HepG2 (cell line): ENCODE measurements at regions not wholly inside any gene's neighbourhood (a gene's known extent, or its start where the extent isn't known, plus 50 kb on each side); places are given as distances from the start of the nearest gene placed in this dataset.

Source experiments
- ATAC-seq: fragments of 200-7000 bp; cut with Tn5 transposase; 3 replicates; pipeline ENCODE4 v1.9.1; 2020; ENCODE audit warnings: mild to moderate bottlenecking, moderate library complexity
- BruUV-seq: library from RNA; stranded (reverse); fragments of 400-500 nt; replicated peaks from 2 replicates; lab custom pipeline; 2021; lab: Mats Ljungman, UMichigan
- CTCF ChIA-PET: fragments of 300-600 bp; formaldehyde crosslinking; extraction: SDS; loops from one replicate; lab custom pipeline; 2021; ENCODE audit warnings: low total read pairs, inconsistent platforms, low intra/inter-chr PET ratio; lab: Yijun Ruan, JAX
- POLR2A ChIA-PET: fragments of 350-600 bp; sonication (Branson Sonifier 250); formaldehyde crosslinking; loops from one replicate; lab custom pipeline; 2020; ENCODE audit warnings: antibody characterized with exemption, inconsistent platforms; lab: Yijun Ruan, JAX
- DNase-seq: peaks from one replicate; pipeline ENCODE4 v3.0.0-alpha.2; 2015; ENCODE audit warnings: low spot score
- FAIRE-seq: peaks from 3 replicates; lab custom pipeline; 2011; peaks lifted over from hg19 to GRCh38; lab: Jason Lieb, UNC
- H2AFZ ChIP-seq: one replicate; pipeline ENCODE4 v1.6.1; 2011; ENCODE audit warnings: low read length, inconsistent platforms
- H3K27ac ChIP-seq: fragments of 300-600 bp; 3 replicates; pipeline ENCODE4 v1.8.0; 2011; ENCODE audit warnings: mixed run types, mild to moderate bottlenecking, mixed read lengths, low read length, inconsistent platforms; ENCODE audit not compliant: insufficient read depth; ENCODE audit errors: extremely low read length
- H3K27me3 ChIP-seq, 2 experiments: fragments of 200-600 bp in 1 of 2; 2 replicates in 1 of 2; 3 replicates in 1 of 2; pipeline versions ENCODE4 v1.6.0 to v1.8.0; 2011; ENCODE audit warnings: low read length in 2 of 2, mild to moderate bottlenecking in 2 of 2, moderate library complexity in 2 of 2, inconsistent platforms in 1 of 2; ENCODE audit not compliant: insufficient read depth in 2 of 2, control insufficient read depth in 1 of 2
- H3K36me3 ChIP-seq, 2 experiments: fragments of 200-600 bp in 1 of 2; replicated peaks in 1 of 2; 2 replicates in 1 of 2; 3 replicates in 1 of 2; pipeline versions ENCODE4 v1.5.1 to v1.8.0; 2011; ENCODE audit warnings: low read length in 2 of 2, inconsistent platforms in 1 of 2; ENCODE audit not compliant: insufficient read depth in 2 of 2, control insufficient read depth in 1 of 2
- H3K4me1 ChIP-seq: 2 replicates; pipeline ENCODE4 v1.5.1; 2012; ENCODE audit warnings: low read length, inconsistent platforms; ENCODE audit not compliant: insufficient read depth
- H3K4me2 ChIP-seq: 2 replicates; pipeline ENCODE4 v1.6.0; 2011; ENCODE audit warnings: low read depth, low read length, inconsistent platforms
- H3K4me3 ChIP-seq, 3 experiments: fragments of 200-600 bp in 1 of 3; sonication (generic), shearing (Covaris generic) in 1 of 3; replicated peaks in 1 of 3; 2 replicates each; pipeline ENCODE4 v1.5.1; 2011 to 2016; ENCODE audit warnings: low read length in 3 of 3, inconsistent platforms in 2 of 3, low read depth in 2 of 3, mild to moderate bottlenecking in 2 of 3, control low read depth in 1 of 3, mixed read lengths in 1 of 3; ENCODE audit not compliant: insufficient read depth in 1 of 3
- H3K79me2 ChIP-seq: one replicate; pipeline ENCODE4 v1.6.1; 2011; ENCODE audit warnings: low read length, inconsistent platforms; ENCODE audit not compliant: insufficient read depth
- H3K9ac ChIP-seq: 2 replicates; pipeline ENCODE4 v1.6.0; 2011; ENCODE audit warnings: mild to moderate bottlenecking, low read depth, low read length, inconsistent platforms; ENCODE audit not compliant: insufficient read depth
- H3K9me3 ChIP-seq: 2 replicates; pipeline ENCODE4 v1.5.1; 2012; ENCODE audit warnings: mild to moderate bottlenecking, low read length
- H4K20me1 ChIP-seq: 2 replicates; pipeline ENCODE4 v1.6.0; 2011; ENCODE audit warnings: inconsistent platforms, mild to moderate bottlenecking, low read length, moderate library complexity; ENCODE audit not compliant: insufficient read depth
- ADNP ChIP-seq: sonication (generic); formaldehyde crosslinking; IDR thresholded peaks from 2 replicates; pipeline ENCODE4 v1.4.0; 2020; ENCODE audit warnings: missing genetic modification reagents
- ESRRA ChIP-seq: sonication (generic); formaldehyde crosslinking; IDR thresholded peaks from 2 replicates; pipeline ENCODE4 v1.5.1; 2020; ENCODE audit warnings: mild to moderate bottlenecking, low read depth, missing genetic modification reagents
- HIC2 ChIP-seq: sonication (generic); formaldehyde crosslinking; IDR thresholded peaks from 2 replicates; pipeline ENCODE4 v1.9.0; 2022; ENCODE audit warnings: low read depth, missing genetic modification reagents
- NR2F2 ChIP-seq: IDR thresholded peaks from 2 replicates; pipeline ENCODE4 v1.6.1; 2012; ENCODE audit warnings: low read depth, inconsistent platforms, borderline replicate concordance
- SMAD1 ChIP-seq: sonication (generic); formaldehyde crosslinking; IDR thresholded peaks from 2 replicates; pipeline ENCODE4 v1.4.0; 2020; ENCODE audit warnings: missing genetic modification reagents, low read depth, mild to moderate bottlenecking, borderline replicate concordance
- ZFY ChIP-seq: sonication (generic); formaldehyde crosslinking; IDR thresholded peaks from 2 replicates; pipeline ENCODE4 v1.4.0; 2020; ENCODE audit warnings: missing genetic modification reagents
- ZNF12 ChIP-seq: sonication (generic); formaldehyde crosslinking; IDR thresholded peaks from 2 replicates; pipeline ENCODE4 v1.5.0; 2020; ENCODE audit warnings: missing genetic modification reagents
- ZNF317 ChIP-seq: sonication (generic); formaldehyde crosslinking; IDR thresholded peaks from 2 replicates; pipeline ENCODE4 v1.5.0; 2020; ENCODE audit warnings: mild to moderate bottlenecking, missing genetic modification reagents
- ZNF564 ChIP-seq: sonication (generic); formaldehyde crosslinking; IDR thresholded peaks from 2 replicates; pipeline ENCODE4 v1.8.1; 2023; ENCODE audit warnings: mild to moderate bottlenecking, missing genetic modification reagents
- WGBS: methylation state at CpG from one replicate; pipeline ENCODE4 v1.1.6; 2017; ENCODE audit warnings: low lambda C conversion rate; 5-methylcytosine and 5-hydroxymethylcytosine counted together
- in situ Hi-C: cut with HindIII; loops from 2 replicates; pipeline ENCODE4 v1.10.0; 2017; ENCODE audit warnings: low pct_unique_long_range_greater_than_20kb; ENCODE audit not compliant: extremely low pct_ligation_motif_present
- intact Hi-C: fragments of 100-400 bp; cut with micrococcal nuclease; formaldehyde crosslinking; loops from one replicate; pipeline ENCODE4 v1.10.0; 2022; ENCODE audit not compliant: unreplicated experiment
- TF ChIP-seq, protein P1 (sequence below): sonication (generic); formaldehyde crosslinking; IDR thresholded peaks from 2 replicates; pipeline ENCODE4 v1.4.0; 2020; ENCODE audit warnings: mild to moderate bottlenecking, missing genetic modification reagents

DNA sequence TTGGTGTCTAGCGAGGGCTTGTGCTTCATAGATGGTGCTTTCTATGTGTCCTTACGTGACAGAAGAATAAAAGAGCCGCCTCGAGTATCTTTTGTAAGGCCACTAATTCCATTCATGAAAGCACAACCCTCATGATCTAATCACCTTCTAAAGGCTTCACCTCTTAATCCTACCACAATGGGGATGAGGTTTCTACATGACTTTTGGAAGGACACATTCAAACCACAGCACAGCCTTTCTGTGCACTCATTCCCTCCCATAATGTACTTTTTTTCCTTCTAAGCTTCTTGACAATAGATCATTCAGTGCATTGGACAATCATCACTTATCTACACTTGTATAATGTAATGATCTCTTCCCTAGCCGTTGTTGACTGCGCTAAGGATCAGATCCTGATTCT, 774.8 kb downstream of the BRINP1 start:
- Histone ChIP-seq H3K9me3 (peaks cover 86% of the 10 kb centered on the region), H3K27me3 (no peaks in the 10 kb centered on the region), H3K36me3 (no peaks in the 10 kb centered on the region), H4K20me1 (no peaks in the 10 kb centered on the region), H3K4me1 (no peaks in the 10 kb centered on the region), H3K9ac (no peak overlapping the region), H2AFZ (no peak overlapping the region), H3K79me2 (no peaks in the 10 kb centered on the region), H3K4me2 (no peak overlapping the region), H3K4me3 (no peak overlapping the region), H3K27ac (no peak overlapping the region)
- no peak for ATAC-seq
- BruUV-seq: no TSS peak
- ChIA-PET CTCF (no interaction called here), POLR2A (no interaction called here)
- WGBS: 20% methylated on average over 6 of the region's 6 CpGs
- no peak for FAIRE-seq
- intact Hi-C loops (no loop called here), in situ Hi-C loops (no loop called here)
- DNase-seq: no peak
- TF ChIP-seq HIC2 (CRISPR knock-in tag) (no peak), SMAD1 (CRISPR knock-in tag) (no peak), ESRRA (CRISPR knock-in tag) (no peak), ZFY (no peak), ADNP (no peak), ZNF317 (CRISPR knock-in tag) (no peak), NR2F2 (no peak), ZNF12 (CRISPR knock-in tag) (no peak), ZNF564 (CRISPR knock-in tag) (no peak)
- TF ChIP-seq, protein P1, sequence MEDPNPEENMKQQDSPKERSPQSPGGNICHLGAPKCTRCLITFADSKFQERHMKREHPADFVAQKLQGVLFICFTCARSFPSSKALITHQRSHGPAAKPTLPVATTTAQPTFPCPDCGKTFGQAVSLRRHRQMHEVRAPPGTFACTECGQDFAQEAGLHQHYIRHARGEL (CRISPR knock-in tag): no peak
